ENCODE measurements at regions not wholly inside any gene's neighbourhood (a gene's known extent, or its start where the extent isn't known, plus 50 kb on each side); places are given as distances from the start of the nearest gene placed in this dataset.
"Not testable (repeated sequence)": the region's sequence is repeated elsewhere in the genome, so short reads cannot be mapped to it uniquely, and the experiment has no call there.

GRCh38 chr2:111450526-111450925 lies 329.8 kb downstream of the BCL2L11 start:
- not testable (repeated sequence) for H3K4me1 ChIP-seq (ENCODE audit: control insufficient read depth in 2 of 2, insufficient read depth in 2 of 2, low read length in 1 of 2); H3K27ac ChIP-seq (ENCODE audit: low read depth in 2 of 2, low read length in 1 of 2); H3K27me3 ChIP-seq (ENCODE audit: control insufficient read depth in 1 of 2, insufficient read depth in 2 of 2, low read length in 2 of 2); H3K9me3 ChIP-seq (ENCODE audit: control insufficient read depth in 2 of 2, insufficient read depth in 1 of 2, low read depth in 1 of 2, low read length in 1 of 2); H3K4me3 ChIP-seq (ENCODE audit: low read depth in 1 of 2, low read length in 2 of 2); H3K36me3 ChIP-seq (ENCODE audit: control insufficient read depth in 2 of 2, insufficient read depth in 2 of 2, low read length in 1 of 2)
- 71 to 81% methylated on average over 2 to 4 of the region's 6 CpGs for WGBS, 2 donors

- not testable (repeated sequence) for H3K27me3 ChIP-seq (ENCODE audit: control insufficient read depth in 1 of 2, insufficient read depth in 2 of 2, low read length in 2 of 2); H3K4me1 ChIP-seq (ENCODE audit: control insufficient read depth in 2 of 2, insufficient read depth in 2 of 2, low read length in 1 of 2); H3K36me3 ChIP-seq (ENCODE audit: control insufficient read depth in 2 of 2, insufficient read depth in 2 of 2, low read length in 1 of 2); H3K4me3 ChIP-seq (ENCODE audit: low read depth in 1 of 2, low read length in 2 of 2); H3K9me3 ChIP-seq (ENCODE audit: control insufficient read depth in 2 of 2, insufficient read depth in 1 of 2, low read depth in 1 of 2, low read length in 1 of 2); H3K27ac ChIP-seq (ENCODE audit: low read depth in 2 of 2, low read length in 1 of 2)
- WGBS, 2 donors, result 54 to 55% methylated on average over 2 to 5 of the region's 9 CpGs
Observed at GRCh38 chr2:111451692-111452199, 331.0 kb downstream of the BCL2L11 start.

GRCh38 chr2:111452208-111452607 lies 331.5 kb downstream of the BCL2L11 start:
- H3K27ac ChIP-seq (ENCODE audit: low read depth in 2 of 2, low read length in 1 of 2); H3K4me3 ChIP-seq (ENCODE audit: low read depth in 1 of 2, low read length in 2 of 2): not testable (repeated sequence)
- whole genome bisulfite sequencing, 2 donors, result 67 to 75% methylated on average over 5 to 6 of the region's 7 CpGs

GRCh38 chr2:111453308-111453707 lies 332.6 kb downstream of the BCL2L11 start:
- not testable (repeated sequence) for H3K4me3 ChIP-seq (ENCODE audit: low read depth in 1 of 2, low read length in 2 of 2); H3K4me1 ChIP-seq (ENCODE audit: control insufficient read depth in 2 of 2, insufficient read depth in 2 of 2, low read length in 1 of 2); H3K27ac ChIP-seq (ENCODE audit: low read depth in 2 of 2, low read length in 1 of 2); H3K9me3 ChIP-seq (ENCODE audit: control insufficient read depth in 2 of 2, insufficient read depth in 1 of 2, low read depth in 1 of 2, low read length in 1 of 2); H3K27me3 ChIP-seq (ENCODE audit: control insufficient read depth in 1 of 2, insufficient read depth in 2 of 2, low read length in 2 of 2); H3K36me3 ChIP-seq (ENCODE audit: control insufficient read depth in 2 of 2, insufficient read depth in 2 of 2, low read length in 1 of 2)
- WGBS, 2 donors, result no CpG with 5 or more reads among the region's 2 CpGs

More at GRCh38 chr2:111452208-111452607, 331.5 kb downstream of the BCL2L11 start:
- H3K27me3 ChIP-seq (ENCODE audit: control insufficient read depth in 1 of 2, insufficient read depth in 2 of 2, low read length in 2 of 2); H3K36me3 ChIP-seq (ENCODE audit: control insufficient read depth in 2 of 2, insufficient read depth in 2 of 2, low read length in 1 of 2); H3K9me3 ChIP-seq (ENCODE audit: control insufficient read depth in 2 of 2, insufficient read depth in 1 of 2, low read depth in 1 of 2, low read length in 1 of 2); H3K4me1 ChIP-seq (ENCODE audit: control insufficient read depth in 2 of 2, insufficient read depth in 2 of 2, low read length in 1 of 2): not testable (repeated sequence)

GRCh38 chr2:111453816-111454215 lies 333.1 kb downstream of the BCL2L11 start:
- H3K27ac ChIP-seq (ENCODE audit: low read depth in 2 of 2, low read length in 1 of 2); H3K36me3 ChIP-seq (ENCODE audit: control insufficient read depth in 2 of 2, insufficient read depth in 2 of 2, low read length in 1 of 2); H3K9me3 ChIP-seq (ENCODE audit: control insufficient read depth in 2 of 2, insufficient read depth in 1 of 2, low read depth in 1 of 2, low read length in 1 of 2); H3K4me3 ChIP-seq (ENCODE audit: low read depth in 1 of 2, low read length in 2 of 2); H3K27me3 ChIP-seq (ENCODE audit: control insufficient read depth in 1 of 2, insufficient read depth in 2 of 2, low read length in 2 of 2); H3K4me1 ChIP-seq (ENCODE audit: control insufficient read depth in 2 of 2, insufficient read depth in 2 of 2, low read length in 1 of 2): not testable (repeated sequence)
- no CpG with 5 or more reads among the region's 2 CpGs for WGBS, 2 donors

GRCh38 chr2:111454404-111454803 lies 333.7 kb downstream of the BCL2L11 start:
- H3K27ac ChIP-seq (ENCODE audit: low read depth in 2 of 2, low read length in 1 of 2); H3K27me3 ChIP-seq (ENCODE audit: control insufficient read depth in 1 of 2, insufficient read depth in 2 of 2, low read length in 2 of 2); H3K4me1 ChIP-seq (ENCODE audit: control insufficient read depth in 2 of 2, insufficient read depth in 2 of 2, low read length in 1 of 2); H3K9me3 ChIP-seq (ENCODE audit: control insufficient read depth in 2 of 2, insufficient read depth in 1 of 2, low read depth in 1 of 2, low read length in 1 of 2); H3K4me3 ChIP-seq (ENCODE audit: low read depth in 1 of 2, low read length in 2 of 2); H3K36me3 ChIP-seq (ENCODE audit: control insufficient read depth in 2 of 2, insufficient read depth in 2 of 2, low read length in 1 of 2): not testable (repeated sequence)
- whole genome bisulfite sequencing, 2 donors, result 25% methylated on average over 1 of the region's 1 CpG; no CpG with 5 or more reads in 1 of the 2 donors

GRCh38 chr2:111455016-111456015 lies 334.6 kb downstream of the BCL2L11 start:
- not testable (repeated sequence) for H3K4me1 ChIP-seq (ENCODE audit: control insufficient read depth in 2 of 2, insufficient read depth in 2 of 2, low read length in 1 of 2); H3K36me3 ChIP-seq (ENCODE audit: control insufficient read depth in 2 of 2, insufficient read depth in 2 of 2, low read length in 1 of 2); H3K27me3 ChIP-seq (ENCODE audit: control insufficient read depth in 1 of 2, insufficient read depth in 2 of 2, low read length in 2 of 2); H3K9me3 ChIP-seq (ENCODE audit: control insufficient read depth in 2 of 2, insufficient read depth in 1 of 2, low read depth in 1 of 2, low read length in 1 of 2); H3K4me3 ChIP-seq (ENCODE audit: low read depth in 1 of 2, low read length in 2 of 2); H3K27ac ChIP-seq (ENCODE audit: low read depth in 2 of 2, low read length in 1 of 2)
- 90 to 94% methylated on average over 8 to 9 of the region's 9 CpGs for WGBS, 2 donors

GRCh38 chr2:111457191-111457590 lies 336.5 kb downstream of the BCL2L11 start:
- H3K9me3 ChIP-seq (ENCODE audit: control insufficient read depth in 2 of 2, insufficient read depth in 1 of 2, low read depth in 1 of 2, low read length in 1 of 2); H3K27me3 ChIP-seq (ENCODE audit: control insufficient read depth in 1 of 2, insufficient read depth in 2 of 2, low read length in 2 of 2); H3K36me3 ChIP-seq (ENCODE audit: control insufficient read depth in 2 of 2, insufficient read depth in 2 of 2, low read length in 1 of 2); H3K4me1 ChIP-seq (ENCODE audit: control insufficient read depth in 2 of 2, insufficient read depth in 2 of 2, low read length in 1 of 2); H3K4me3 ChIP-seq (ENCODE audit: low read depth in 1 of 2, low read length in 2 of 2); H3K27ac ChIP-seq (ENCODE audit: low read depth in 2 of 2, low read length in 1 of 2): not testable (repeated sequence)
- 89 to 96% methylated on average over 2 to 3 of the region's 5 CpGs for WGBS, 2 donors

GRCh38 chr2:111460901-111461300 lies 340.2 kb downstream of the BCL2L11 start:
- H3K9me3 ChIP-seq (ENCODE audit: control insufficient read depth in 2 of 2, insufficient read depth in 1 of 2, low read depth in 1 of 2, low read length in 1 of 2); H3K36me3 ChIP-seq (ENCODE audit: control insufficient read depth in 2 of 2, insufficient read depth in 2 of 2, low read length in 1 of 2); H3K4me1 ChIP-seq (ENCODE audit: control insufficient read depth in 2 of 2, insufficient read depth in 2 of 2, low read length in 1 of 2); H3K4me3 ChIP-seq (ENCODE audit: low read depth in 1 of 2, low read length in 2 of 2); H3K27ac ChIP-seq (ENCODE audit: low read depth in 2 of 2, low read length in 1 of 2); H3K27me3 ChIP-seq (ENCODE audit: control insufficient read depth in 1 of 2, insufficient read depth in 2 of 2, low read length in 2 of 2): not testable (repeated sequence)
- 93 to 97% methylated on average over 5 of the region's 5 CpGs for WGBS, 2 donors

- 81 to 94% methylated on average over 1 of the region's 1 CpG for WGBS, 2 donors
- H3K27ac ChIP-seq (ENCODE audit: low read depth in 2 of 2, low read length in 1 of 2); H3K4me1 ChIP-seq (ENCODE audit: control insufficient read depth in 2 of 2, insufficient read depth in 2 of 2, low read length in 1 of 2); H3K4me3 ChIP-seq (ENCODE audit: low read depth in 1 of 2, low read length in 2 of 2); H3K27me3 ChIP-seq (ENCODE audit: control insufficient read depth in 1 of 2, insufficient read depth in 2 of 2, low read length in 2 of 2); H3K36me3 ChIP-seq (ENCODE audit: control insufficient read depth in 2 of 2, insufficient read depth in 2 of 2, low read length in 1 of 2); H3K9me3 ChIP-seq (ENCODE audit: control insufficient read depth in 2 of 2, insufficient read depth in 1 of 2, low read depth in 1 of 2, low read length in 1 of 2): not testable (repeated sequence)
Observed at GRCh38 chr2:111461831-111462230, 341.1 kb downstream of the BCL2L11 start.

All from esophagus (tissue), 2 donors.